GM12892 (cell line): ENCODE measurements at regions not wholly inside any gene's neighbourhood (a gene's known extent, or its start where the extent isn't known, plus 50 kb on each side); places are given as distances from the start of the nearest gene placed in this dataset.
A peak's percentile ranks its signal among the peaks of the same experiment; 100 is the strongest.

Source experiments
- DNase-seq: peaks from one replicate; pipeline ENCODE4 v3.0.0; 2011; ENCODE audit not compliant: insufficient read length
- FAIRE-seq: peaks from 2 replicates; lab custom pipeline; 2011; peaks lifted over from hg19 to GRCh38; lab: Jason Lieb, UNC
- POLR2A ChIP-seq: IDR thresholded peaks from 2 replicates; pipeline ENCODE4 v1.6.1; 2011; ENCODE audit warnings: low read depth, low read length, control low read depth
- POLR2AphosphoS5 ChIP-seq: IDR thresholded peaks from 2 replicates; pipeline ENCODE4 v1.6.1; 2011; ENCODE audit warnings: low read depth, low read length, control low read depth
- TAF1 ChIP-seq: IDR thresholded peaks from 2 replicates; pipeline ENCODE4 v1.6.1; 2011; ENCODE audit warnings: low read depth, mild to moderate bottlenecking, control low read depth, low read length, borderline replicate concordance

- no peak for TF ChIP-seq POLR2AphosphoS5
- TF ChIP-seq POLR2A, result no peak
- TF ChIP-seq TAF1, result no peak
- DNase-seq (no peak), FAIRE-seq (no peak)
Observed at GRCh38 chr1:193516755-193517388, 330.5 kb upstream of the B3GALT2 start.

GRCh38 chr1:193514397-193514796, 328.0 kb upstream of the B3GALT2 start:
- TF ChIP-seq TAF1 (no peak), POLR2AphosphoS5 (no peak), POLR2A (no peak)
- no peak for FAIRE-seq
- no peak for DNase-seq

- no peak for DNase-seq
- TF ChIP-seq POLR2AphosphoS5, result no peak
- TF ChIP-seq TAF1, result no peak
- no peak for TF ChIP-seq POLR2A
- FAIRE-seq, result no peak
Observed at GRCh38 chr1:193513032-193513431, 326.6 kb upstream of the B3GALT2 start.

- DNase-seq, result no peak
- FAIRE-seq, result no peak
- TF ChIP-seq POLR2A (no peak), TAF1 (no peak), POLR2AphosphoS5 (no peak)
Observed at GRCh38 chr1:193504920-193505319, 318.5 kb upstream of the B3GALT2 start.

GRCh38 chr1:193498088-193498655, 311.8 kb upstream of the B3GALT2 start:
- FAIRE-seq (no peak), DNase-seq (no peak)
- TF ChIP-seq TAF1, result no peak
- no peak for TF ChIP-seq POLR2A
- TF ChIP-seq POLR2AphosphoS5, result no peak

GRCh38 chr1:193494368-193494767, 308.0 kb upstream of the B3GALT2 start:
- TF ChIP-seq POLR2A, result no peak
- no peak for TF ChIP-seq POLR2AphosphoS5
- TF ChIP-seq TAF1, result no peak
- no peak for FAIRE-seq
- no peak for DNase-seq

- FAIRE-seq (no peak), DNase-seq (no peak)
- TF ChIP-seq POLR2A (no peak), TAF1 (no peak), POLR2AphosphoS5 (no peak)
Observed at GRCh38 chr1:193489191-193489590, 302.8 kb upstream of the B3GALT2 start.

GRCh38 chr1:193487722-193488121, 301.3 kb upstream of the B3GALT2 start:
- DNase-seq (no peak), FAIRE-seq (no peak)
- TF ChIP-seq POLR2A (no peak), TAF1 (no peak), POLR2AphosphoS5 (no peak)

GRCh38 chr1:193486671-193487229, 300.3 kb upstream of the B3GALT2 start:
- FAIRE-seq, result no peak
- TF ChIP-seq POLR2AphosphoS5 (no peak), POLR2A (no peak), TAF1 (no peak)
- DNase-seq, result no peak

- no peak for TF ChIP-seq TAF1
- no peak for TF ChIP-seq POLR2AphosphoS5
- no peak for TF ChIP-seq POLR2A
- FAIRE-seq, result no peak
- no peak for DNase-seq
Observed at GRCh38 chr1:193480755-193481154, 294.3 kb upstream of the B3GALT2 start.

- no peak for TF ChIP-seq TAF1
- TF ChIP-seq POLR2AphosphoS5, result no peak
- TF ChIP-seq POLR2A, result no peak
- DNase-seq (no peak), FAIRE-seq (peak; percentile 85)
Observed at GRCh38 chr1:193479187-193479586, 292.8 kb upstream of the B3GALT2 start.

- no peak for TF ChIP-seq POLR2A
- no peak for TF ChIP-seq TAF1
Observed at GRCh38 chr1:193476748-193477147, 290.3 kb upstream of the B3GALT2 start.

More at GRCh38 chr1:193476748-193477147, 290.3 kb upstream of the B3GALT2 start:
- DNase-seq (no peak), FAIRE-seq (no peak)
